SK-N-SH (cell line): ENCODE measurements at regions not wholly inside any gene's neighbourhood (a gene's known extent, or its start where the extent isn't known, plus 50 kb on each side); places are given as distances from the start of the nearest gene placed in this dataset.

Experiments used
- CTCF ChIA-PET: fragments of 300-600, 350-600 bp; formaldehyde crosslinking; extraction: SDS; loops from one replicate; lab custom pipeline; 2021; lab: Yijun Ruan, JAX
- POLR2A ChIA-PET: fragments of 350-600 bp; sonication (Branson Sonifier 250); formaldehyde crosslinking; extraction: SDS; loops from one replicate; lab custom pipeline; 2020; ENCODE audit warnings: antibody characterized with exemption, inconsistent platforms; lab: Yijun Ruan, JAX
- DNase-seq: peaks from one replicate; pipeline ENCODE4 v3.0.0; 2012
- H2AFZ ChIP-seq: fragments of 200-600 bp; sonication (generic); 2 replicates; pipeline ENCODE4 v1.8.1; 2016; ENCODE audit warnings: antibody characterized with exemption, mild to moderate bottlenecking, low read depth
- H3F3A ChIP-seq: fragments of 200-600 bp; sonication (generic); replicated peaks from 2 replicates; pipeline ENCODE3; 2016; ENCODE audit warnings: antibody characterized with exemption, mild to moderate bottlenecking; ENCODE audit not compliant: insufficient read depth
- H3K27ac ChIP-seq, 2 experiments: fragments of 200-500 bp in 1 of 2; fragments of 200-600 bp in 1 of 2; sonication (Bioruptor generic) in 1 of 2; sonication (generic), shearing (Covaris generic) in 1 of 2; 2 replicates each; pipeline versions ENCODE4 v1.5.1 to v1.6.1; 2014 to 2016; ENCODE audit warnings: low read depth in 2 of 2, inconsistent platforms in 1 of 2, low read length in 1 of 2, mild to moderate bottlenecking in 1 of 2, mixed read lengths in 1 of 2
- H3K27me3 ChIP-seq: fragments of 200-600 bp; sonication (generic), shearing (Covaris generic); 2 replicates; pipeline ENCODE4 v1.6.1; 2016; ENCODE audit warnings: mixed run types; ENCODE audit not compliant: insufficient read depth
- H3K36me3 ChIP-seq, 2 experiments: fragments of 200-500 bp in 1 of 2; fragments of 200-600 bp in 1 of 2; sonication (Bioruptor generic) in 1 of 2; sonication (generic) in 1 of 2; replicated peaks in 1 of 2; 2 replicates each; pipeline versions ENCODE3 to v1.5.1; 2014 to 2016; ENCODE audit warnings: low read length in 1 of 2, mild to moderate bottlenecking in 1 of 2; ENCODE audit not compliant: insufficient read depth in 2 of 2, control insufficient read depth in 1 of 2
- H3K4me1 ChIP-seq, 2 experiments: fragments of 200-500 bp in 1 of 2; fragments of 200-600 bp in 1 of 2; sonication (Bioruptor generic) in 1 of 2; sonication (generic), shearing (Covaris generic) in 1 of 2; 2 replicates each; pipeline versions ENCODE4 v1.5.1 to v1.6.1; 2014 to 2016; ENCODE audit warnings: low read depth in 1 of 2, low read length in 1 of 2, mixed run types in 1 of 2; ENCODE audit not compliant: insufficient read depth in 2 of 2, control insufficient read depth in 1 of 2
- H3K4me2 ChIP-seq: fragments of 200-600 bp; sonication (generic), shearing (Covaris generic); 2 replicates; pipeline ENCODE4 v1.6.1; 2017; ENCODE audit warnings: mixed run types
- H3K4me3 ChIP-seq, 2 experiments: fragments of 200-500 bp in 1 of 2; fragments of 200-600 bp in 1 of 2; sonication (Bioruptor generic) in 1 of 2; sonication (generic), shearing (Covaris generic) in 1 of 2; 2 replicates each; pipeline versions ENCODE4 v1.5.1 to v1.8.1; 2014 to 2016; ENCODE audit warnings: low read depth in 2 of 2, inconsistent platforms in 1 of 2, low read length in 1 of 2, mild to moderate bottlenecking in 1 of 2, mixed read lengths in 1 of 2, moderate library complexity in 1 of 2
- H3K79me2 ChIP-seq: fragments of 200-600 bp; sonication (generic); 2 replicates; pipeline ENCODE4 v1.8.1; 2017; ENCODE audit warnings: mild to moderate bottlenecking; ENCODE audit not compliant: insufficient read depth
- H3K9ac ChIP-seq: fragments of 200-600 bp; sonication (generic); 2 replicates; pipeline ENCODE4 v1.6.1; 2017; ENCODE audit warnings: mixed run types
- H3K9me2 ChIP-seq: fragments of 200-600 bp; sonication (generic); 2 replicates; pipeline ENCODE4 v1.6.1; 2017; ENCODE audit warnings: mixed run types
- H3K9me3 ChIP-seq: fragments of 200-600 bp; sonication (generic); 2 replicates; pipeline ENCODE4 v1.6.1; 2017; ENCODE audit warnings: mixed run types, mild to moderate bottlenecking, moderate library complexity
- H4K20me1 ChIP-seq: fragments of 200-600 bp; sonication (generic); 2 replicates; pipeline ENCODE4 v1.6.1; 2017; ENCODE audit warnings: mild to moderate bottlenecking, mixed run types; ENCODE audit not compliant: insufficient read depth
- CHD2 ChIP-seq: fragments of 150-350 bp; IDR thresholded peaks from 2 replicates; pipeline ENCODE4 v1.6.1; 2018; ENCODE audit warnings: low read length; ENCODE audit not compliant: partially characterized antibody
- EP300 ChIP-seq, 2 experiments: IDR thresholded peaks; 2 replicates each; pipeline versions ENCODE4 v1.4.0 to v1.6.1; 2012; ENCODE audit warnings: borderline replicate concordance in 1 of 2, low read depth in 1 of 2, low read length in 1 of 2
- FOSL2 ChIP-seq: IDR thresholded peaks from 2 replicates; pipeline ENCODE4 v1.4.0; 2012; ENCODE audit warnings: low read depth, mild to moderate bottlenecking, moderate library complexity, borderline replicate concordance
- FOXJ3 ChIP-seq: sonication (generic); formaldehyde crosslinking; IDR thresholded peaks from 2 replicates; pipeline ENCODE4 v1.5.1; 2020; ENCODE audit warnings: mild to moderate bottlenecking, missing genetic modification reagents
- FOXM1 ChIP-seq: IDR thresholded peaks from 2 replicates; pipeline ENCODE4 v1.4.0; 2012; ENCODE audit warnings: low read depth, mild to moderate bottlenecking
- GATA2 ChIP-seq: sonication (generic); formaldehyde crosslinking; IDR thresholded peaks from 2 replicates; pipeline ENCODE4 v1.5.0; 2020; ENCODE audit warnings: mild to moderate bottlenecking, missing genetic modification reagents
- JUND ChIP-seq: IDR thresholded peaks from 2 replicates; pipeline ENCODE4 v1.4.0; 2012
- MEF2A ChIP-seq: IDR thresholded peaks from 2 replicates; pipeline ENCODE4 v1.4.0; 2012; ENCODE audit warnings: low read depth, borderline replicate concordance
- NFIC ChIP-seq: IDR thresholded peaks from 2 replicates; pipeline ENCODE4 v1.4.0; 2012; ENCODE audit warnings: borderline replicate concordance
- RAD21 ChIP-seq: IDR thresholded peaks from 2 replicates; pipeline ENCODE4 v1.6.1; 2012; ENCODE audit warnings: mild to moderate bottlenecking, low read length
- REST ChIP-seq: IDR thresholded peaks from 2 replicates; pipeline ENCODE4 v1.6.1; 2012; ENCODE audit warnings: mild to moderate bottlenecking, low read depth, low read length, moderate library complexity
- WGBS: methylation state at CpG from one replicate; pipeline ENCODE4 v1.1.6; 2017; ENCODE audit warnings: low lambda C conversion rate; 5-methylcytosine and 5-hydroxymethylcytosine counted together
- TF ChIP-seq, protein P1 (sequence below): IDR thresholded peaks from 2 replicates; pipeline ENCODE4 v1.4.0; 2012; ENCODE audit warnings: low read depth, borderline replicate concordance
- TF ChIP-seq, protein P2 (sequence below): IDR thresholded peaks from 2 replicates; pipeline ENCODE4; 2012
- TF ChIP-seq, protein P3 (sequence below): IDR thresholded peaks from 2 replicates; pipeline ENCODE4 v1.4.0; 2012; ENCODE audit warnings: low read depth

- no peak for TF ChIP-seq REST
These were observed 1076.2 kb downstream of the TDRD15 start (continued) for GRCh38 chr2:22199994-22200393.

- ChIA-PET CTCF (no interaction called here), POLR2A (no interaction called here)
- H3K4me3 ChIP-seq = no peak overlapping the region
- H4K20me1 ChIP-seq = no peaks in the 10 kb centered on the region
- DNase-seq = no peak
- no peaks in the 10 kb centered on the region for H3K79me2 ChIP-seq
- no peak overlapping the region for H3K9ac ChIP-seq
- H3K9me2 ChIP-seq = no peaks in the 10 kb centered on the region
- H3K9me3 ChIP-seq = peaks cover 8% of the 10 kb centered on the region; the same call in 1 of the 2 replicates
- TF ChIP-seq JUND (no peak), FOXJ3 (CRISPR knock-in tag) (no peak), GATA2 (CRISPR knock-in tag) (no peak), FOXM1 (no peak), CHD2 (no peak), FOSL2 (no peak), MEF2A (no peak), NFIC (no peak), REST (no peak), EP300 (IDR thresholded peaks at IDR 0.05; ENCODE audit: borderline replicate concordance in 1 of 2, low read depth in 1 of 2, low read length in 1 of 2) (no peak), RAD21 (no peak)
- TF ChIP-seq, protein P1, sequence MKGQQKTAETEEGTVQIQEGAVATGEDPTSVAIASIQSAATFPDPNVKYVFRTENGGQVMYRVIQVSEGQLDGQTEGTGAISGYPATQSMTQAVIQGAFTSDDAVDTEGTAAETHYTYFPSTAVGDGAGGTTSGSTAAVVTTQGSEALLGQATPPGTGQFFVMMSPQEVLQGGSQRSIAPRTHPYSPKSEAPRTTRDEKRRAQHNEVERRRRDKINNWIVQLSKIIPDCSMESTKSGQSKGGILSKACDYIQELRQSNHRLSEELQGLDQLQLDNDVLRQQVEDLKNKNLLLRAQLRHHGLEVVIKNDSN = no peak
- TF ChIP-seq, protein P2, sequence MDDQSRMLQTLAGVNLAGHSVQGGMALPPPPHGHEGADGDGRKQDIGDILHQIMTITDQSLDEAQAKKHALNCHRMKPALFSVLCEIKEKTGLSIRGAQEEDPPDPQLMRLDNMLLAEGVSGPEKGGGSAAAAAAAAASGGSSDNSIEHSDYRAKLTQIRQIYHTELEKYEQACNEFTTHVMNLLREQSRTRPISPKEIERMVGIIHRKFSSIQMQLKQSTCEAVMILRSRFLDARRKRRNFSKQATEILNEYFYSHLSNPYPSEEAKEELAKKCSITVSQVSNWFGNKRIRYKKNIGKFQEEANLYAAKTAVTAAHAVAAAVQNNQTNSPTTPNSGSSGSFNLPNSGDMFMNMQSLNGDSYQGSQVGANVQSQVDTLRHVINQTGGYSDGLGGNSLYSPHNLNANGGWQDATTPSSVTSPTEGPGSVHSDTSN = no peak
- TF ChIP-seq, protein P3, sequence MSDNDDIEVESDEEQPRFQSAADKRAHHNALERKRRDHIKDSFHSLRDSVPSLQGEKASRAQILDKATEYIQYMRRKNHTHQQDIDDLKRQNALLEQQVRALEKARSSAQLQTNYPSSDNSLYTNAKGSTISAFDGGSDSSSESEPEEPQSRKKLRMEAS = no peak
- H3K36me3 ChIP-seq = no peaks in the 10 kb centered on the region
- no peak overlapping the region for H3K4me2 ChIP-seq
- WGBS = 40% methylated on average over 3 of the region's 3 CpGs
- no peak overlapping the region for H3K27ac ChIP-seq
- H3F3A ChIP-seq = no peaks in the 10 kb centered on the region
- H2AFZ ChIP-seq = no peak overlapping the region
- no peaks in the 10 kb centered on the region for H3K27me3 ChIP-seq
- H3K4me1 ChIP-seq = no peaks in the 10 kb centered on the region; a peak in 1 of 4 replicates
These were observed 1085.8 kb downstream of the TDRD15 start for GRCh38 chr2:22209545-22209944.
